Ascending aorta (tissue), 2 donors: ENCODE measurements at regions not wholly inside any gene's neighbourhood (a gene's known extent, or its start where the extent isn't known, plus 50 kb on each side); places are given as distances from the start of the nearest gene placed in this dataset.
"Not testable (repeated sequence)": the region's sequence is repeated elsewhere in the genome, so short reads cannot be mapped to it uniquely, and the experiment has no call there.

Experiments
- DNase-seq, 2 donors: peaks; one replicate each; pipeline ENCODE4 v3.0.0-alpha.2; 2019; ENCODE audit warnings: low spot score in 2 of 2
- H3K27ac ChIP-seq, 2 donors: fragments of 200-600 bp; sonication (generic); one replicate each; pipeline ENCODE4 v1.5.1; 2016 to 2017; ENCODE audit warnings: mild to moderate bottlenecking in 1 of 2
- H3K27me3 ChIP-seq: fragments of 200-600 bp; sonication (generic); one replicate; pipeline ENCODE4 v1.5.1; 2017
- H3K36me3 ChIP-seq, 2 donors: fragments of 200-600 bp; sonication (generic); one replicate each; pipeline ENCODE4 v1.5.1; 2016
- H3K4me1 ChIP-seq, 2 donors: fragments of 200-600 bp; sonication (generic); one replicate each; pipeline ENCODE4 v1.5.1; 2016 to 2017; ENCODE audit warnings: mild to moderate bottlenecking in 1 of 2
- H3K4me3 ChIP-seq, 2 donors: fragments of 200-600 bp; sonication (generic); one replicate each; pipeline ENCODE4 v1.5.1; 2016 to 2017; ENCODE audit warnings: mild to moderate bottlenecking in 1 of 2
- H3K9me3 ChIP-seq, 2 donors: fragments of 200-600 bp; sonication (generic); one replicate each; pipeline ENCODE4 v1.5.1; 2016
- CTCF ChIP-seq, 3 experiments: fragments of 200-600 bp in 2 of 3; fragments of 450-650 bp in 1 of 3; sonication (generic) in 2 of 3; IDR thresholded peaks; one replicate each; pipeline ENCODE4 v1.5.1; 2016 to 2019; ENCODE audit warnings: antibody characterized with exemption in 3 of 3, mild to moderate bottlenecking in 1 of 3, moderate library complexity in 1 of 3
- intact Hi-C: fragments of 100-400 bp; cut with DNase I; formaldehyde crosslinking; loops from one replicate; pipeline ENCODE4 v1.15.1; 2023

- intact Hi-C loops, H3K27me3 ChIP-seq, H3K36me3 ChIP-seq, DNase-seq, H3K9me3 ChIP-seq, H3K4me1 ChIP-seq, H3K4me3 ChIP-seq, H3K27ac ChIP-seq: not testable (repeated sequence)
Measured at GRCh38 chr17:45601605-45602539, 111.4 kb upstream of the PLEKHM1 start.

- H3K27ac ChIP-seq, intact Hi-C loops, H3K27me3 ChIP-seq, H3K36me3 ChIP-seq, H3K4me1 ChIP-seq, DNase-seq, H3K4me3 ChIP-seq, H3K9me3 ChIP-seq: not testable (repeated sequence)
Measured at GRCh38 chr17:45605751-45606150, 115.2 kb upstream of the PLEKHM1 start.

GRCh38 chr17:45619984-45620405 lies 129.5 kb upstream of the PLEKHM1 start:
- intact Hi-C loops, H3K36me3 ChIP-seq, H3K9me3 ChIP-seq, H3K4me1 ChIP-seq, H3K27me3 ChIP-seq, H3K27ac ChIP-seq: not testable (repeated sequence)
- DNase-seq, result peak; percentile 55 to 89
- H3K4me3 ChIP-seq, result peak overlapping the region; percentile 77 to 81

- H3K4me1 ChIP-seq, H3K36me3 ChIP-seq, H3K27me3 ChIP-seq, DNase-seq, H3K9me3 ChIP-seq, intact Hi-C loops, H3K27ac ChIP-seq: not testable (repeated sequence)
- peak overlapping the region; percentile 77 to 81 for H3K4me3 ChIP-seq
Measured at GRCh38 chr17:45620468-45620867, 129.9 kb upstream of the PLEKHM1 start.

- peak overlapping the region in 1 of 2 donors; percentile 25 for H3K4me3 ChIP-seq
- H3K27me3 ChIP-seq, intact Hi-C loops, H3K27ac ChIP-seq, H3K4me1 ChIP-seq, H3K36me3 ChIP-seq, DNase-seq, H3K9me3 ChIP-seq: not testable (repeated sequence)
Measured at GRCh38 chr17:45621087-45621486, 130.6 kb upstream of the PLEKHM1 start.

GRCh38 chr17:45622295-45622694 lies 131.8 kb upstream of the PLEKHM1 start:
- H3K27me3 ChIP-seq, H3K4me1 ChIP-seq, DNase-seq, H3K36me3 ChIP-seq, intact Hi-C loops, H3K4me3 ChIP-seq, H3K27ac ChIP-seq, H3K9me3 ChIP-seq: not testable (repeated sequence)

- DNase-seq, result no peak
- TF ChIP-seq CTCF (IDR thresholded peaks at IDR 0.05), result no peak
- Histone ChIP-seq H3K4me1 (no peaks in the 10 kb centered on the region), H3K4me3 (no peak overlapping the region), H3K9me3 (no peaks in the 10 kb centered on the region), H3K27me3 (no peaks in the 10 kb centered on the region), H3K27ac (no peak overlapping the region), H3K36me3 (peaks cover 14 to 33% of the 10 kb centered on the region in 2 donors)
- intact Hi-C loops, result no loop called here
Measured at GRCh38 chr17:45628019-45628418, 137.5 kb upstream of the PLEKHM1 start.

GRCh38 chr17:45631941-45632340 lies 141.4 kb upstream of the PLEKHM1 start:
- Histone ChIP-seq H3K36me3 (peaks cover 17 to 54% of the 10 kb centered on the region in 2 donors), H3K9me3 (no peaks in the 10 kb centered on the region), H3K4me3 (no peak overlapping the region), H3K4me1 (no peaks in the 10 kb centered on the region), H3K27ac (no peak overlapping the region), H3K27me3 (no peaks in the 10 kb centered on the region)
- intact Hi-C loops, result no loop called here
- DNase-seq, result no peak
- TF ChIP-seq CTCF (IDR thresholded peaks at IDR 0.05), result no peak
